Stimulated activated CD4-positive, alpha-beta T cell treated with anti-CD3 and anti-CD28 coated beads, TNF-alpha, amount 100 ng/mL, for 4 hours (primary cell): ENCODE measurements at regions not wholly inside any gene's neighbourhood (a gene's known extent, or its start where the extent isn't known, plus 50 kb on each side); places are given as distances from the start of the nearest gene placed in this dataset.
"Not testable (repeated sequence)": the region's sequence is repeated elsewhere in the genome, so short reads cannot be mapped to it uniquely, and the experiment has no call there.

Experiments
- DNase-seq, 3 experiments: peaks; one replicate each; pipeline ENCODE4 v3.0.0-alpha.2; 2020; ENCODE audit warnings: low read depth in 3 of 3

- no peak for DNase-seq
Observed at GRCh38 chr12:47348206-47348605, 268.4 kb upstream of the AMIGO2 start.

GRCh38 chr12:47346251-47347019, 266.7 kb upstream of the AMIGO2 start:
- no peak for DNase-seq

- no peak for DNase-seq
Observed at GRCh38 chr12:47343684-47344567, 264.2 kb upstream of the AMIGO2 start.

GRCh38 chr12:47340411-47341015, 260.8 kb upstream of the AMIGO2 start:
- DNase-seq, result no peak

- no peak for DNase-seq
Observed at GRCh38 chr12:47337581-47337980, 257.8 kb upstream of the AMIGO2 start.

GRCh38 chr12:47333271-47333858, 253.6 kb upstream of the AMIGO2 start:
- not testable (repeated sequence) for DNase-seq

GRCh38 chr12:47328831-47329545, 249.2 kb upstream of the AMIGO2 start:
- DNase-seq, result no peak

- no peak for DNase-seq
Observed at GRCh38 chr12:47326190-47326589, 246.4 kb upstream of the AMIGO2 start.

- no peak for DNase-seq
Observed at GRCh38 chr12:47323802-47324201, 244.0 kb upstream of the AMIGO2 start.

GRCh38 chr12:47321436-47321835, 241.7 kb upstream of the AMIGO2 start:
- DNase-seq, result no peak

- DNase-seq, result no peak
Observed at GRCh38 chr12:47319746-47320145, 240.0 kb upstream of the AMIGO2 start.

GRCh38 chr12:47318963-47319362, 239.2 kb upstream of the AMIGO2 start:
- no peak for DNase-seq

- no peak for DNase-seq
Observed at GRCh38 chr12:47317175-47317915, 237.6 kb upstream of the AMIGO2 start.

- no peak for DNase-seq
Observed at GRCh38 chr12:47316609-47317049, 236.9 kb upstream of the AMIGO2 start.

- no peak for DNase-seq
Observed at GRCh38 chr12:47314996-47315395, 235.2 kb upstream of the AMIGO2 start.

- no peak for DNase-seq
Observed at GRCh38 chr12:47312808-47313426, 233.2 kb upstream of the AMIGO2 start.

GRCh38 chr12:47312147-47312546, 232.4 kb upstream of the AMIGO2 start:
- DNase-seq, result no peak

GRCh38 chr12:47311568-47311967, 231.8 kb upstream of the AMIGO2 start:
- no peak for DNase-seq

- DNase-seq, result no peak
Observed at GRCh38 chr12:47311010-47311409, 231.3 kb upstream of the AMIGO2 start.

GRCh38 chr12:47308672-47309071, 228.9 kb upstream of the AMIGO2 start:
- DNase-seq, result no peak
